GM13976 (cell line): ENCODE measurements at regions not wholly inside any gene's neighbourhood (a gene's known extent, or its start where the extent isn't known, plus 50 kb on each side); places are given as distances from the start of the nearest gene placed in this dataset.

ENCODE experiments used
- DNase-seq: peaks from one replicate; pipeline ENCODE4 v3.0.0; 2012; ENCODE audit warnings: low spot score
- CTCF ChIP-seq: IDR thresholded peaks from 2 replicates; pipeline ENCODE4 v1.5.1; 2012; ENCODE audit warnings: borderline replicate concordance, mild to moderate bottlenecking; ENCODE audit not compliant: insufficient read depth; ENCODE audit errors: extremely low read depth, missing control alignments, control extremely low read depth
- in situ Hi-C: fragments of 300-500 bp; cut with MboI; formaldehyde crosslinking; loops from one replicate; pipeline ENCODE4 v1.12.0; 2022; ENCODE audit warnings: low sequenced_read_pairs, mixed read lengths, inconsistent platforms; ENCODE audit not compliant: unreplicated experiment

GRCh38 chr1:72846476-72847278, 564.3 kb upstream of the NEGR1 start:
- in situ Hi-C loops = no loop called here
- no peak for TF ChIP-seq CTCF
- no peak for DNase-seq

DNA sequence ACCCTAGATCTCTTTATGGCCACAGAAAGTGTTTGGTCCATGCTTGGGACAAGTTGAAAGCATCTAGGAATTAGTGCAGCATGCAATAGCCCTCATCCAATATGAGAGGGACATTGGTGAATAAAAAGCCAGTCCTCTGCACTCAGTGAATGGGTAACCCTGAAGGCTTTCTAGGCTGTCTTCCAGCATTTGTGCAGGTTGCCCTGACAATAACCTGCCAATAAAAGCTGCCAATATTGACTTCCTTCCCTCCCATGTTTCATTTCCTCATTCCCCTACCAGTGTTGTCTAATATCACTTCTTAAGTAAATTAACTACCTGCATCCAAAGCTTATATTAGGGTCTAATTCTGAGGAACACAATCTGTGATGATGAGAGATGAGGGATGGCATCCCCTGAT, 563.6 kb upstream of the NEGR1 start:
- DNase-seq = no peak
- TF ChIP-seq CTCF = no peak
- in situ Hi-C loops = no loop called here

GRCh38 chr1:72845381-72845780, 563.0 kb upstream of the NEGR1 start:
- TF ChIP-seq CTCF = no peak
- DNase-seq = no peak

DNA sequence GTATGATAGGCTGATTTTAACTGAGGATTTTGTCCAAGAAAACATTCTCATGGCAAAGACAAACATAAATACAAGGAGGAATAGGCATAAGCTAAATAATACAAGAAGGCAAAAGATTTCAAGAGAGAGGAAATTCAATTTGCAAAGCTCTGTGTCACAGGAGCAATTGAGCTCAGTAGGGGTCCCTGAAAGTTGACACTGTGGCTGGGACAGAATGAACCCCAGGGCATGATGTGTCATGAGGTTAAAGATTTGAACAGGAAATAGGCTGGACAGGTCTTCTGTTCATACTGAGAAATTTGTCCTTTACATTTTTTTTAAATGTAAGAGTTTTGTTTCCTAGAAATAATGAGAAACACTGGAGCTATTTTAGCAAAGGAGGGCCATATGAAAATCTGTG, 555.4 kb upstream of the NEGR1 start:
- DNase-seq = no peak
- no peak for TF ChIP-seq CTCF
- in situ Hi-C loops = no loop called here

More at GRCh38 chr1:72845381-72845780, 563.0 kb upstream of the NEGR1 start:
- in situ Hi-C loops = no loop called here

DNA sequence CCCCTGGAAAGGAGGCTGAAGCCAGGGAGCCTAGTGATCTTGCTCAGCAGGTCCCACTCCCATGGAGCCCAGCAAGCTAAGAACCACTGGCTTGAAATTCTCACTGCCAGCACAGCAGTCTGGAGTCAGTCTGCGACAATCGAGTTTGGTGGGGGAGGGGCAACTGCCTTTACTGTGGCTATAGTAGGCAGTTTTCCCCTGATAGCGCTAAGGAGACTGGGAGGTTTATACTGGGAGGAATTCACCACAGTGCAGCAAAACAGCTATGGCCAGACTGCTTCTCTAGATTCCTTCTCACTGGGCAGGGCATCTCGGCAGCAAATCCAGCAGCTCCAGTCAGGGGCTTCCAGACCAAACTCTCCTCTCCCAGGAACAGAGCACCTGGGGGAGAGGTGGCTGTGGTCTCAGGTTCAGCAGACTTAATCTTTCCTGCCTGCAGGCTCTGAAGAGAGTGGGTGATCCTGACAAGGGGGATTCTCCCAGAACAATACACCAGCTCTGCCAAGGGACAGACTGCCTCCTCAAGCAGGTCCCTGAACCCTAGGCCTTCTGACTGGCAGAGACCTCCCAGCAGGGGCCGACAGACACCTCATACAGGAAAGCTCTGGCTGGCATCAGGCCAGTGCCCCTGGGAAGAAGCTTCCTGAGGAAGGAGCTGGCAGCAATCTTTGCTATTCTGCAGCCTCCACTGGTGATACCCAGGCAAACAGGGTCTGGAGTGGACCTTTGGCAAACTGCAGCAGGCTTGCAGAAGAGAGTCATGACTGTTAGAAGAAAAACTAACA, 548.5 kb upstream of the NEGR1 start:
- in situ Hi-C loops = no loop called here
- TF ChIP-seq CTCF = no peak
- no peak for DNase-seq

- DNase-seq = no peak
- no peak for TF ChIP-seq CTCF
- in situ Hi-C loops = no loop called here
Observed at GRCh38 chr1:72827278-72827677, 544.9 kb upstream of the NEGR1 start.
